GM18867 (cell line): ENCODE measurements at regions not wholly inside any gene's neighbourhood (a gene's known extent, or its start where the extent isn't known, plus 50 kb on each side); places are given as distances from the start of the nearest gene placed in this dataset.

Source experiments
- ATAC-seq: cut with Tn5 transposase; IDR thresholded peaks from one replicate; pipeline ENCODE4 v1.9.1; 2021; ENCODE audit warnings: mild to moderate bottlenecking, moderate library complexity; ENCODE audit not compliant: unreplicated experiment

DNA sequence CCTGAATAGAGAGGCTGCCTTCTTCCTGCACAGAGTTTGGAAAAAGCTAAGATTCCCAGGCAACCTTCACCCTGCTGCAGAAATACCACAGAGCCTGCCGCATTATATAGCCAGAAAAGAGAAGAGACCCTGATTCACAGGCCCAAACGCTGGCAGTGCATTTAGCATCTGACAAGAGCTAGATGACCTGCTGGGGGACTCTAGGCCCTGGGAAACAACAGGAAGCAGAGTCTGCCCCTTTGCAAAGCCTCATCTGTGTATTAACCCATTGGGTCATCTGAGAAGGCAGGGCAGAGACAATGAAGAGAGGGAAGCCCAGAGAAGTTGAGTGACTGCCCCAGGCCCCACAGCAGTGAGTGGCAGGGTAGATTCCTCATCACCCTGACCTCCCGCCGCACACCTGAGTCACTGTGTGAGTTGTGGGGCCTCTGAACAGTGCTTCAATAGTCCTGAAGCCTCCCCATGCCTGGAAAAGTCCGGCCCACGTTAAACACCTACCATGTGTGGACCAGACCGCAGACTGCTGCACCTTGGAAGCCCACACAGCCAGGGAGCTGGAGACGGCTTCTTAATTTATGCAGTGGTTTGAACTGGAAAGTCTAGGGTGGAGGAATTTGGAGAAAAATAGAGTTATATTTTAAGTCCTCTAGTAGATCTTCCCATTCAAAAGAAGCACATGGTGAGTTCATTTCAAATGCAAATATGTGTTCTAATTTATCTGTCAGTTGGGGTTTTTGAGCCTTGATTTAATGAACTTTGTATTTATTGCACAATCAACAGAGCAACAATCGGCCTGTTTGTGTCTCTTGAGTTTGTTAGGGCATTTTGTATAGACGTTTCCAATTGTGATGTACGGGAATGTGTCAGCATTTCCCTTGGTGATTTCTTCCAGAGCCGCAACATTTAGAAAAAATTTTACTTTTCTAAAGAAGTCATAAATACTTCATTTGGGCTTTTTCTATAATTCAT, 80.4 kb upstream of the GPR26 start:
- ATAC-seq, result no peak

DNA sequence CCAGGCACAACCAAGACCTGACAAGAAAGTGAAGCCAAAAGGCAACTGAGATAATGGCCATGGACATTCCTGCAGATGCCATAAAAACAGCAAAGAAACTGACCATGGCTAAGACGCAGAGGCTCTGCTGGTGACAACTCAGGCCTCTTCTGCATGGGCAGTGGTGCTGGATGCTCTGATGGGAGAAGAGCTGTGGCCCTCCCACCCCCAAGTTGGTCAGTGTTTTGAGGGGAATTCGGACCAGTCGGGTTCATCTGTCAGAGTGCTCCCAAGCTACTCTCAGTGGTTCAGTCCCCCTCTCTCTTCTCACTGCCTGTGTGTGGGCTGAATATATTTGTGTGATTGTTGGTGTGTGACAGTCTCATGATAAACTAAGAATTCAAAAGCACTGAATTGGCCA, 79.0 kb upstream of the GPR26 start:
- ATAC-seq, result no peak

DNA sequence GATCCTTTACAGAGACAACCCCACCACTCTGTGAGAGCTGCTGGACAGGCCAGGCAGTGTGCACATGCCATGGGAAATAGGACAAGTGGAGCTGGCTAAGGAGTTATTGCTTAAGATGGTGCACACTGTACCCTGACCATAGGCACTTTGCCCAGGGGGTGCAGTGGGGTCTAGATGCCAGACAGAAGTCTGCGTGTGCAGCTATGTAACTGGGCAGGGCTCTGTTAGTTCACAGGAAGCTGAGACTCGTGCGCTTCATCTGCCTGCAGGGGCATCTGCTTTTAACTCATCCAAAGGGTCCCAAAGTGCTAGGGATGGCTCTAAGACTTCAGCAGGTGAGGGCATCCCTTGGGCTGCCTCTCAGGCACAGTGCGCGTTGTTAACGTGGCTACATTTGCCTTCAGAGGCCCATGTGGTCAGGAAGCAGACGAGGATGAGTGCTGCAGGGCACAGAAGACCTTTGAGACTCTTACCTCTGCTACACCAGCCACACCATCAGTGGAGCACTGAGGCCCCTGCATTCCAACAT, 77.7 kb upstream of the GPR26 start:
- no peak for ATAC-seq

DNA sequence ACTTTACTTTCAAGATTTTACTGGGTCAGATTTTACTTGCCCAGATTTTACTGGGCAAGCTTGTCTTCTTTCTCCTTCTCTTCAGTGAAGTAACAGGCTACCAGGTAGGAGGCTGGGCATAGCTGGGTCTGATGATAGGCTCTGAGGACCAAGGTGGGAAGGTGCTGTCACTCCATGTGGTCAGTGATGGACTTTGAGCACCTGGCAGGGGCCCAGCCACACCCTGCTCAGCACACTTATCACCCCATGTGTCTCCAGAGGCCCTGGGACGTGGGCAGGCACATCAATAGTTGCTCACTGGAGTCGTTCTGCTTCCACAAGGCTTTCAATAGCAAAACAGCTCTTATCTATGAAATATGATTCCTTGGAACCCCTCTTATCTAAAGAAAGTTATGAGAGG, 70.5 kb upstream of the GPR26 start:
- ATAC-seq, result no peak

DNA sequence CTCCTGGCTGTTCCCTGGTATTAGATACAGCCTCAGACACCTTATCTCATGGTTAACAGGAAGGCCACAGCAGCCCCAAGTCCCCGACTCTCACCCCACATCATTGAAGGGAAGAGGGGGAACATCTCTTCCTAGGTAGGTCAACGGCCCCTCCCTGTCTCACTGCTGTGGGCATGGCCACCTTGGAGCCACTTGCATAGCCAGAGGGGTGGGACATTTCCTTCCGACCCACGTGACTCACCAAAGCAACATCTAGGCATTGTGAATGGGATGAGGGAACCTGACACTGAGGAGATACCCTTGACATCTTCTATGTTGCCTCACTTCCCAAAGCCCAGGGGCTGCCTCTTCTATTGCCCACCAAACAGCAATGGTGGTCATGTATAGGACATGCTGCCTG, 68.5 kb upstream of the GPR26 start:
- ATAC-seq, result no peak

DNA sequence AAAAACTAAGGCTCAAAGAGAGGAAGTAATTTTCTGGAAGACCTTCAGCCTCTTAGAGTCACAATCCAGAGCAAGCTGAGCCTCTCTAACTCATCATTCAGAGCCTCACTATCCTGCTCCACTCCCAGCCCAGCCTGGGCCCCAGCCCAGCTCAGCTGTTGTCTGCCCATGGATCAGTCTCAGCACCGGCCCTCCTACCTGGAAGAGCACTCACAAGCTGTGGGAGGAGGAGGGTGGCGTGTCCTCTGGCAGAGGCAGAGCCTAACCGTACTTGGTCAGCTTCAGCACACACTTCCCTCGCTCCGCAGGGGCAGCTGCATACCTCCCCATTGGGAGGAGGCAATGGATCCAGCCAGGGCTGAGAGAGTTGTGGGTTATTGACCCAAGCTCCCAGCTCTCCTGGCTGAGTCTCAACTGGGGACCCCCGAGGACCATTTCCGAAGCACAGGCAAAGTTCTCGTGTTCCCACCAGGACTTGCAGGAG, 66.7 kb upstream of the GPR26 start:
- no peak for ATAC-seq

DNA sequence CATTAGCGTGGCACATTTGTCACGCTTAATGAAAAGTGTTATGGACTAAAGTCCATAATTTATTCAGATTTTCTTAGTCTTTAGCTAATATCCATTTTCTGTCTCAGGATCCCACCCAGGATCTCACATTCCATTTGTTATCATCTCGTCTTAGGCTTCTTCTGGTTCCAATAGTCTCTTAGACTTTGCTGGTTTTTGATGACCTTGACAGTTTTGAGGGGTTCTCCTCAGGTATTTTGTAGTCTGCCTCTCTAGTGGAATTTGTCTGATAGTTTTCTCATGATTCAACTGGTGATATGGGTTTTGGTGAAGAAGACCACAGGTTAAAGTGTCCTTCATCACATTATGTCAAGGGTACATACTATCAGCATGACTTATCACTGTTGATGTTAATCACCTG, 66.0 kb upstream of the GPR26 start:
- ATAC-seq, result no peak

DNA sequence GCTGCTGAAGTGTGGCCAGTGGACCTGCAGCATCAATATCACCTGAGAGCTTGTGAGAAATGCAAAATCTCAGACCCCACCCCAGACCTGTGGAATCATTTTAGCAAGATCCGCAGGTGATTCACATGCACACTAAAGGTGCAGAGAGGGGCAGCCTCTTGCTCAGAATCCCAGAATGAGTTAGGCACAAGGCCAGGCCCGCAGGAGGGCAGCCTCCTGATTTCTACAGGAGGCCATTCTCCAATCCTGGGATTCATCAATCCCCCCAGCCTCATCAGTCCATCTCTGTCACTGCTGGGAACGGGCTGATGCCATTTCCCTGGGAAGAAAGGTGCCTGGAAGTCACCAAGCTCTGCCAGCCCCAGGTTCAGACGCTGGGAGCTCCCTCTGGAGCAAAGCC, 63.0 kb upstream of the GPR26 start:
- no peak for ATAC-seq

DNA sequence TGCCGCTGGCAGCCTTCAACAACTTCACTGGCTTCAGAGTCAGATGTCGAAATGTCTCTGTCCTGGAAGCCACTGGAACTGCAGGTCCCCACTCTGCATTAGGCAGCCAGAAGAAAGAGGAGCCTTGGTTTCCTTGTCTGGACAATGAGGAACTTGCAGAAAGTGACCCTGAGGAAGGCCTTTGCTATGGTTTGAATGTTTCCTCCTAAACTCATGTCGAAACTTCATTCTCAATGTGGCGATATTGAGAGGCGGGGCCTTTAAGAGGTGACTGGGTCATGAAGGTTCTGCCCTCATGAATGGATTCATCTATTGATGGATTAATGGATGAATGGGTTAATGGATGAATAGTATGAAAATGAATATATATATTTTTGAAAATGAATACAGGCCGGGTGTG, 61.6 kb upstream of the GPR26 start:
- ATAC-seq, result no peak

DNA sequence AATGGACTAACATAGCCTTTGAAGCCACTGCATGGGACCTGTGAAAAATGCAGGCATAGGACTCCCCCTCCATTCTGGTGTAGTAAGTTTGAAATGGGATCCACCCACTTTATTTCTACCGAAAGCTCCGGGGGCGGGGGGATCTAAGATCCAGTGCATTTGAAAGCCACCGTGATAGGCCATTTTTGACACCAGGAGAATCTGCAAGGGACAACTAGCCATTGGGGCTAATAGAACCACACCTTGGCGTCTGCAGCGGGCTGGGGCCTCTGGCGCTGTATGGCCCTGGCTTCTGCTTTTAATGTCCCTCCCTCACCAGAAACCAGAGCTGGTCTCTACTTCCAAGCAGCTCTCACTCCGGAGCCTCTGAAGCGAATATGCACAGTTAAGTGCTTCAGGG, 60.1 kb upstream of the GPR26 start:
- ATAC-seq, result no peak

DNA sequence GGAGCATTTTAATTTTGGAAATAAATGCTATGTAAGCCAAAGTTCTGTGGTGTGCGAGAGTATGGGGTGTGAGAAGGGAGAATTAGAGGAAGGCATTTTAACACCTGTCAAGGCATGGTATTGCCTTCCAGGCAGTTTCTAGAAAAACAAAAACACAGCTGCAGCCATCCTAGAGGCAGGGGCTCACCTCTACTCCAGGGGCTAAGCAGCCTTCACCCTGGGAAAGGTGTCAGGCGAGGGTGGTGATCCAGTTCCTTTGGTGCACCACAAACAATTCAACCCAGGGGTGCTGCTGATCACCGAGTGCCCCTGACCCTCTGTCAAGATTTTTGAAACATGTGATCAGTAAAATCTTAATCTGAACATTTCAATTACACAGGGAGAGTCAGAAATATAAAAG, 59.2 kb upstream of the GPR26 start:
- ATAC-seq, result no peak

DNA sequence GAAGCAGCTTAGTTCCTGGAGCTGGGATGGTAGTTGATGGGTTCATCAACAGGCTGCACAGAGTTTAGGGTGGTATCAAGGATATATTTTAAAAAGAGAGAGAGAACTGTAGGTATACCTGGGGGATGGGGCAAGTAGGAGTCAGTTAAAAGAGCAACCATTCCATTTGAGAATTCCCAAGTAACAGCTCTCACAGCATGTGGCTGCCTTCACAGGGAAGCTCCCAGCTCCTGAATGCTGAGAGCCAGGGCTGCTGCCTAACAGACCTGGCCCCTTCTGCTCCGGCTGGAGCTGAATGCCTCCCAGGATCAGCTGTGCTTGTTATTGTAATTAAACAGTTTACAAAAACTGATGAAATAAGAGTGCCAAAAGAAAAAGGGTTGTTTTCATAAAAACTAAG, 58.8 kb upstream of the GPR26 start:
- no peak for ATAC-seq

DNA sequence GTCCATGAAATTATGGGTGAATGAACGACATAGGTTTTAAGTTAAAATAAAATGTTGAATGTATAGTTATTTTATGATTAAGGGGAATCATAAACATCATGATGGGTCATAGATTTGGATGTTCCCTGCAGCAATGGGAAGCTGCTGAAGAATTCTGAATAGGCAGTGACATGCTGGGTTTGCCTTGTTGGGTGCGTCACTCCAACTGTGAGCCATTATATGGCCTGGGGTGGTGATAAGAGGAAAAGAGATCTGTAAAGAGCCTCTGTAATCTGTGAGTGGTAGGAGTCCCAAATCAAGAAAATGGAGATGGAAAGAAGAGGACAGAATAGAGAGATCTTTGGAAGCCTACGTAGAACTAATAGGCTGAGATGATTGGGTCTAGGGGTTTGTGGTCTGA, 58.1 kb upstream of the GPR26 start:
- ATAC-seq, result no peak

DNA sequence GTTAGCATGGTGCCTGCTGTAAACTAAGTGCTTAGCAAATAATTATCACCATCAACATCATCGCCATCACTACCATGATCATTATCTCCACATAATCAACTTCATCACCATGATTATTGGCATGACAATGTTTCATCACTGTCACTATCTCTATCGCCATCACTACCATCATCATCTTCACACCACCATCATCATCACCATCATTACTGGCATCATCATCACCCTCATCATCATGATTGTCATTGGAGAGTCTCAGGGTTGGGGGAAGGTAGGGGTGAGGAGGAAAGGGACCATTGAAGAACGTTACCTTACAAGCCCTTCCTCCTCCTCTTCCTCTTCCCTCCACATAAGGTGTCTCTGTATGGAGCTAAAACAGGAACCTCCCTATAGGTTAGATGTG, 54.9 kb upstream of the GPR26 start:
- no peak for ATAC-seq

DNA sequence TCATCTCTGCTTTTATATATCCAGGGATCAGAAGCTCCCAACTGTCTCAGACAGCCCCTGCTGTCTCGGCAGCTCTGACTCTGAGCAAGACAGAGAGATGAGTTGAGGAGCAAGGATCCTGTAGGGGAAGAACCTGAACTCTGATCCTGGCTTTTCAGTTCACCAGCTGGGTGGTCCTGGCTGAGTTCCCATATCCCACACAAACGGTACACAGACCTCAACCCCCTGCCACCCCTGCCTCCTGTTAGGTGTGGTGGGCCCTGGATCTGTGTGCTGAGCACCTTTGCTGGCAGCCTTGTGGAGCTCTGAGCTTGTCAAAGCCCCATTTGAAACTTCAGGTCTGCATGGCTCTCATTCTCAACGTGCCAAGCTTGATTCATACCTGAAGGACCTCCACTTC, 54.3 kb upstream of the GPR26 start:
- ATAC-seq, result no peak

DNA sequence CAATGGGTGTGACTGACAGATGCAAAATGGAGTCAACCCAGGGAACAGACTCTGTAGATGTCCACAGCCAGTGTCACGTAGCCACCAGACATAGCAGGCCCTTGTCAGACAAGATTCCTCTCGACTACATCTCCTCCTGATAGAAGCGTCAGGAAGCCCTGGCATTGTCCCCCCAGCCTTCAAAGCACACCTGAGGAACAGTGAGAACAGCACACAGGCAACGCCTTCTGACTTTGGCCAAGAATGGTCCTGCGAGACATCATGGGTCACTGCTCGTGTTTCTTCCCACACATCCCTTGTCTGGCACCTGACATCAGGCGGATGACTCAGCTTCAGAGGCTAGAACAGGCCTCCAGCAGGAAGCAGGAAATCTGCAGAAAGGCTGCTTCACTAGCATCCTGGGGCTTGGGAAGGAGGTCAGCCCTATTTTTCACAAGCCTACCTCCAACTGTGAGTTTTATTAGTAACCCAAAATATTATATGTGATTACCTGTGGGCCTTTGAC, 52.8 kb upstream of the GPR26 start:
- no peak for ATAC-seq

DNA sequence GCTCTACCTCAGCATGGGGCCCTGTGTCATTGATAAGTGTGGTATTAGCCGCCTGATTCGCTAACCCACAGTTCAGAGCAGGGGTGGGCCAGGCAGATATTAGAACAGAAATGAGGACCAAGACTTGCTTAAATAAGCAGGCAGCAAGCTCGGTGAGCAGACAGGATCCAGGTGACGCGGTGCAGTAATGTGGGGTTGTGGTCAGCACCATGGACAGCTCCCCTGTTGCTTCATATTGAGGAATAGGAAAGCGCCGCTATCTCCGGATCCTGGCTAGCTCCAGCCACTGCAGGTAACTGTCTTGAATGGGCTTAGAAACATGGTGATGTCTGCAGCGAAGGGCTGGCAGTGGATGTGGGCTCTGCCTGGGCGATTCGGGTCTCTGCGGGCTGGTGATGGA, 51.3 kb upstream of the GPR26 start:
- no peak for ATAC-seq
